Tibial nerve (tissue), 4 donors: ENCODE measurements at regions not wholly inside any gene's neighbourhood (a gene's known extent, or its start where the extent isn't known, plus 50 kb on each side); places are given as distances from the start of the nearest gene placed in this dataset.

Experiments used
- DNase-seq, 2 donors: peaks; one replicate each; pipeline ENCODE4 v3.0.0-alpha.2; 2019; ENCODE audit warnings: low spot score in 2 of 2
- H3K27ac ChIP-seq, 4 donors: fragments of 200-600 bp; sonication (generic) in 3 of 4; one replicate each; pipeline ENCODE4 v1.5.1; 2017 to 2019; ENCODE audit warnings: mild to moderate bottlenecking in 1 of 4
- H3K27me3 ChIP-seq, 2 donors: fragments of 200-600 bp; sonication (generic) in 1 of 2; one replicate each; pipeline versions ENCODE4 v1.5.1 to v1.6.0; 2017 to 2019
- H3K36me3 ChIP-seq, 3 donors: fragments of 200-600 bp; sonication (generic); one replicate each; pipeline ENCODE4 v1.5.1; 2018 to 2019
- H3K4me1 ChIP-seq, 4 donors: fragments of 200-600 bp; sonication (generic) in 3 of 4; one replicate each; pipeline ENCODE4 v1.5.1; 2017 to 2019
- H3K4me3 ChIP-seq, 4 donors: fragments of 200-600 bp; sonication (generic) in 3 of 4; one replicate each; pipeline ENCODE4 v1.5.1; 2017 to 2019; ENCODE audit warnings: mild to moderate bottlenecking in 1 of 4, moderate library complexity in 1 of 4
- H3K9me3 ChIP-seq, 4 donors: fragments of 200-600 bp; sonication (generic) in 3 of 4; one replicate each; pipeline ENCODE4 v1.5.1; 2017 to 2019
- CTCF ChIP-seq, 5 experiments: fragments of 200-600 bp in 3 of 5; fragments of 450-650 bp in 2 of 5; sonication (generic) in 3 of 5; IDR thresholded peaks; one replicate each; pipeline ENCODE4 v1.5.1; 2016 to 2019; ENCODE audit warnings: antibody characterized with exemption in 5 of 5, mild to moderate bottlenecking in 3 of 5, moderate library complexity in 2 of 5
- EP300 ChIP-seq, 2 donors: sonication (generic); formaldehyde crosslinking; IDR thresholded peaks; one replicate each; pipeline ENCODE4 v1.6.1; 2017; ENCODE audit warnings: antibody characterized with exemption in 2 of 2, mild to moderate bottlenecking in 1 of 2
- POLR2A ChIP-seq, 2 donors: fragments of 450-650 bp; IDR thresholded peaks; one replicate each; pipeline ENCODE4 v1.6.1; 2017; ENCODE audit warnings: antibody characterized with exemption in 2 of 2, mild to moderate bottlenecking in 2 of 2, moderate library complexity in 2 of 2
- WGBS, 2 donors: methylation state at CpG; one replicate each; pipeline ENCODE4 v1.1.5; 2018; 5-methylcytosine and 5-hydroxymethylcytosine counted together

DNA sequence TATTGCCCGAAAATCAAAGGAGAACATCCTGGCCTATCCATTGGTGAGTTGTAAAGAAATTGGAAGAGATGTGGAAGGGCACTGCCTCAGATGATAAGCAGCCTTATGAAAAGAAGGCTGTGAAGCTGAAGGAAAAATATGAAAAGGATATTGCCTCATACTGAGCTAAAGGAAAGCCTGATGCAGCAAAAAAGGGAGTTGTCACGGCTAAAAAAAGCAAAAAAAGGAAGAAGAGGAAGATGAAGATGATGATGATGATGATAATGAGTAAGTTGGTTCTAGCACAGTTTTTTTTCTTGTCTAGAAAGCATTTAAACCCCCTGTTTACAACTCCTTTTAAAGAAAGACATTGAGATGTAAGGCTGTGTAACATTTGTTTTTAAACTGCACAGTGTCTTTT, 59.8 kb upstream of the ZBED3 start:
- Histone ChIP-seq H3K36me3 (no peaks in the 10 kb centered on the region), H3K4me3 (no peak overlapping the region), H3K9me3 (no peaks in the 10 kb centered on the region), H3K4me1 (peaks cover 0 to 10% (median 0%) of the 10 kb centered on the region in 4 donors), H3K27me3 (no peaks in the 10 kb centered on the region), H3K27ac (no peak overlapping the region)
- TF ChIP-seq EP300 (IDR thresholded peaks at IDR 0.05) = no peak
- no peak for TF ChIP-seq CTCF (IDR thresholded peaks at IDR 0.05)
- no peak for TF ChIP-seq POLR2A (IDR thresholded peaks at IDR 0.05)
- no peak for DNase-seq
- 85 to 89% methylated on average over 2 of the region's 2 CpGs for WGBS, 2 donors

GRCh38 chr5:77145666-77146065, 58.6 kb upstream of the ZBED3 start:
- Histone ChIP-seq H3K27me3 (no peaks in the 10 kb centered on the region), H3K4me1 (peaks cover 0 to 10% (median 0%) of the 10 kb centered on the region in 4 donors), H3K27ac (no peak overlapping the region), H3K9me3 (no peaks in the 10 kb centered on the region), H3K4me3 (no peak overlapping the region), H3K36me3 (no peaks in the 10 kb centered on the region)
- 60 to 68% methylated on average over 1 of the region's 1 CpG for WGBS, 2 donors
- no peak for TF ChIP-seq POLR2A (IDR thresholded peaks at IDR 0.05)
- no peak for TF ChIP-seq CTCF (IDR thresholded peaks at IDR 0.05)
- TF ChIP-seq EP300 (IDR thresholded peaks at IDR 0.05) = no peak
- no peak for DNase-seq

DNA sequence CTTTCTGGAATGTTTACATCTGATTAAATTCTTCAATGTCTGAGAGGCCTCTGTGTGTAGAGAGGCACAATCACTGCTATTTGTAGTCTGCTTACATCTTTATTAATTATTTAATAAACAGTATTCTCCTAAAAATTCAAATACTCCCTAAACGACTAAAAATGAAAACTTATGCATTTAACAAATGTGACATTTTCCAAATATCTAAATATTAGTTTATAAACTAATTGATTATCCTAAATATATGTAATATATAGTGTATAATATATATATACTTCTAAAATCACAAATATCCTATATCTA, 57.7 kb upstream of the ZBED3 start:
- no peaks in the 10 kb centered on the region for H3K36me3 ChIP-seq
- WGBS, 2 donors = 70 to 71% methylated on average over 1 of the region's 1 CpG
- no peaks in the 10 kb centered on the region for H3K9me3 ChIP-seq
- no peaks in the 10 kb centered on the region for H3K27me3 ChIP-seq
- peaks cover 0 to 16% (median 0%) of the 10 kb centered on the region in 4 donors for H3K4me1 ChIP-seq
- no peak for DNase-seq
- TF ChIP-seq EP300 (IDR thresholded peaks at IDR 0.05) (no peak), CTCF (IDR thresholded peaks at IDR 0.05) (no peak), POLR2A (IDR thresholded peaks at IDR 0.05) (no peak)
- no peak overlapping the region for H3K4me3 ChIP-seq
- H3K27ac ChIP-seq = no peak overlapping the region

- H3K27ac ChIP-seq = no peak overlapping the region
- H3K36me3 ChIP-seq = no peaks in the 10 kb centered on the region
- peaks cover 0 to 16% (median 0%) of the 10 kb centered on the region in 4 donors for H3K4me1 ChIP-seq
- TF ChIP-seq POLR2A (IDR thresholded peaks at IDR 0.05) (no peak), EP300 (IDR thresholded peaks at IDR 0.05) (no peak), CTCF (IDR thresholded peaks at IDR 0.05) (peak; percentile 71 to 84 (median 74))
- H3K4me3 ChIP-seq = no peak overlapping the region
- no peaks in the 10 kb centered on the region for H3K27me3 ChIP-seq
- 47 to 49% methylated on average over 14 of the region's 14 CpGs for WGBS, 2 donors
- no peaks in the 10 kb centered on the region for H3K9me3 ChIP-seq
- peak; percentile 42 to 64 for DNase-seq
Observed at GRCh38 chr5:77143998-77144836, 57.1 kb upstream of the ZBED3 start.

- Histone ChIP-seq H3K9me3 (no peaks in the 10 kb centered on the region), H3K27me3 (no peaks in the 10 kb centered on the region), H3K36me3 (no peaks in the 10 kb centered on the region), H3K27ac (no peak overlapping the region), H3K4me3 (no peak overlapping the region), H3K4me1 (peaks cover 0 to 14% (median 0%) of the 10 kb centered on the region in 4 donors)
- TF ChIP-seq EP300 (IDR thresholded peaks at IDR 0.05) (no peak), POLR2A (IDR thresholded peaks at IDR 0.05) (no peak), CTCF (IDR thresholded peaks at IDR 0.05) (no peak)
- DNase-seq = no peak
Observed at GRCh38 chr5:77140350-77140749, 53.3 kb upstream of the ZBED3 start.
